ENCODE measurements at regions not wholly inside any gene's neighbourhood (a gene's known extent, or its start where the extent isn't known, plus 50 kb on each side); places are given as distances from the start of the nearest gene placed in this dataset.
"Not testable (repeated sequence)": the region's sequence is repeated elsewhere in the genome, so short reads cannot be mapped to it uniquely, and the experiment has no call there.

DNA sequence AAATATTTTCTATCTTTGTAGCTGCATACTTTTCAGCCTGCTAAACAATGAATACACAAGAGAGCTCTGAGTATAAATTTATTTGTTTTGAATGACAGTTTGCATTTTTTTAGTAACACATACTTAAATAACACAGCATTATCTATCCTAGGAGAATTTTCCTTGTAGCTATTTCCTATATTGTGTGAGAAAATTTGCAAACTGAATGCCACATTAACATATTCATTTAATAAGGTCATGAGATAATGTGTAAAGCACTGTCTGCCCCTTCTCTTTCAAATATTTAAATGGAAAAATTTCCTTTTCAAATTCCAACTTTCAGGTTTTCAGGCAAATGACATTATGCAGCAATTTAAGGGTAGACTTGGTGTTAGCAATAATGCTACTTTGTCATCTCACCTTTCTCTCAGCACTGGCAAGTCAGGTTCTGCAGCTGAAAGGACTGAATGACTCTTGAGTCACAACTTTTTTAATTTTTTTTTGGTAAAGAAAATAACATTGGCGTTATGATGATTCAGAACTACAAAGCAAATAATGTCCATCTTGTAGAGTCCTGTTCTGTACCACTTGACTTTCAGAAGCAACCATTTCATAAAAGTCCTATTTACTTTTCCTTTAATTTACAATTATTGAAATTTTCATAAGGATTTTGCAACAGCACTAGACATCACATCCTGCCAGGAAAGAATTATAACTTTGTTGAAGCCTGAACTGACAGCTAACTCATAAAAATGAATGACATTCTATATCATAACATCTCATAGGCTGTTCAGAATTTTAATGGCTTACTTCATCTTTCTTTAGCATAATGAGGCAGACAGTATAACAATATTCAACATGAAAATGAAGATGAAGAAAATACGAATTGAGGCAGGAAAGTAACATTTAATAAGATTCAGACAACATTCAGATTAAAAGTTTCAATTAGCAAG lies 681.6 kb upstream of the SEMA6D start:
- FAIRE-seq, result no peak

DNA sequence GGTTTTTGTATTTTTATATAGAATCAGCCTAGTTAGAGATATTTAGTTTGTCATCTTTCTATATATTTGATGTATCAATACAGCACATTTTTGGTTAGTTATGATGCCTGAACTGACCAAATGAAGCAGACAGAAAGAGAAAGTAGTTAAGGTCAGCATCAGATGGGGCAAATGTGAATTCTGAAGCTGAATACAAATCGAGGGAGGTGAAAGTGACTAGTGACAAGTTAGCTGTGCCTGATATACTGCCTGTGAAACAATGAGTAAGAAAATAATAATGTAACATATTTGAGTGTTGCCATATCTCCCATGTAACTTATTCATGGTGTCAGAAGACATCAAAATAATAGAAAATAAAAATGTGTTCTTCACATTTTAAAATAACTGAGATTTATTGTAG lies 680.3 kb upstream of the SEMA6D start:
- no peak for FAIRE-seq

DNA sequence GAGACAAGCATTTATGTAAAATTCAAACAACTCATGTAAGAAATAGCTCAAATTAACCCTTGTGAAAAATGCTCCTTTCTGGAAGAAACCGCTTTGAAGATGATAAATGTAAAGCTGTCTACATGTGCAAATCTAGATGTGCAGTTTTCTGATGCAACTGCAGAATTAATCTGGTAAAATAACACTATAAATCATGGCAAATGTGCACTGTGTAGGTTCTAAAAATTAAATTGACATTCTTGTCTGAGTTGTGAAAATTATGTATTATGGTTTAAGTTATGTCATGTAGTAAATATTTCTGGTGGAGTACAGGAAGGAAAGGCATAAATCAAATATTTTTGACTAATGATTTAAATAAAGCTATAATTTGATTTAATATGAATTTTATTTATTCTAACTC lies 678.1 kb upstream of the SEMA6D start:
- FAIRE-seq, result no peak

DNA sequence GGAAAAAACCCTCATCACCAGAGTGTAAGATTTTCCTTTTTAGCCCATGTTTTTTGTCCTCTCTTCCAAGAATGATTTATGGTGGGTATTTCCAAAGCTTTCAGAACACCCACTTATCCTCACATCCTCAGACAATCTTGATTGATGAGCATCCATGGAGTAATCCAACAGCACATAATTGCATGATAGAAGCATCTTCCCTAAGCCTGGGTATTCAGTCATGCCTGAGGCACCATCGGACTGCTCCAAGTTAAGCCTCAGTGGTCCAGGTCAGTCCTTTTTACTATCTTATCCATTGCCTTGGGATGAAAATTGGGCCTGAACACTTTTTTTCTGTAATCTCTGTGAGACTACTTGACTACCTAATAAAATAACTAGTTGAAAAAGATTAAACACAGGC lies 676.0 kb upstream of the SEMA6D start:
- FAIRE-seq, result no peak

GRCh38 chr15:47047981-47048380 lies 669.3 kb upstream of the SEMA6D start:
- FAIRE-seq, result not testable (repeated sequence)

DNA sequence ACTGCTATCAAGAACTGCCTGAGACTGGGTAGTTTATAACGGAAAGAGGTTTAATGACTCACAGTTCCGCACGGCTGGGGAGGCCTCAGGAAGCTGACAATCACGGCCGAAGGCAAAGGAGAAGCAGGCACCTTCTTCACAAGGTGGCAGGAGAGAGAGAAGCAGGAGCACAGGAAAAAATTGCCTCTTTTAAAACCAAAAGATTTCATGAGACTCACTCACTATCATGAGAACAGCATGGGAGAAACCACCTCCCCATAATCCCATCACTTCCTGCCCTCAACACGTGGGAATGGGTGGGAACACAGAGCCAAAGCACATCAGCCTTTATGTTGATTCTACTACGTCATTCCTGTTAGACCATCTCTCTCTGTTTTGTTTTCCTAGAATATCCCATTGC lies 650.9 kb upstream of the SEMA6D start:
- no peak for FAIRE-seq

DNA sequence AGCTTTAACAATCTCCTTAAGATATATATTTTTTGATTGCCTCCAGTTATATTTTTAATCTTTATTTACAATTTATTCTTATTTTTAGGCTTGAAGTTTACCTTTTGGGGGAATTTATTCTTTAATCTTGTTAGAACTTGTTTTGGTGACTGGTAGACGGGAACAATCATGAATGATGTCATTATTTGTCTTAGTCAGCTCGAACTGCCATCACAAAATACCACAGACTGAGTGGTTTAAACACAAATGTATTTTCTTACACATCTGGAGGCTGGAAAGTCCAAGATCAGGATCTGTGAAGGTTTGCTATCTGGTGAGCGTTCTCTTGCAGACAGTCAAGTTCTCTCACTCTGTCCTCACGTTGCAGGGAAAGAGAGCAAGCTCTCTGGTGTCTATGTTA lies 639.5 kb upstream of the SEMA6D start:
- FAIRE-seq, result not testable (repeated sequence)

DNA sequence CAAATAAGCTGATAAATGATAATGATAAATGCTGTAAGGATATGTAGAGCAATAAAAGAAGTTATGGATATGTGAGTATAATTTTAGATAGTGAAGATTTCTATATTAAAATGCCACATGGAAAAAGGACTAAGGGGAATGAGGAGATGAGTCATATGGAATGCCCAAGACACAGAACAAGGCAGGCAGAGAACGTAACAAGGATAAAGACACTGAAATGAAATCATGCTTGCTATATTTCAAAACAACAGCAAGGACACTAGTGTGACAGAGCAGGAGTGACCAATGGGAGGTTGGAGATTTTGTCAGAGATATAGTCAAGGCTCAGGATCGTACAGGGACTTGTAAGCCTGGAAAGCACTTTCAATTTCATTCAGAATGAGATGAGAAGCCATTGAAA lies 621.5 kb upstream of the SEMA6D start:
- no peak for FAIRE-seq

DNA sequence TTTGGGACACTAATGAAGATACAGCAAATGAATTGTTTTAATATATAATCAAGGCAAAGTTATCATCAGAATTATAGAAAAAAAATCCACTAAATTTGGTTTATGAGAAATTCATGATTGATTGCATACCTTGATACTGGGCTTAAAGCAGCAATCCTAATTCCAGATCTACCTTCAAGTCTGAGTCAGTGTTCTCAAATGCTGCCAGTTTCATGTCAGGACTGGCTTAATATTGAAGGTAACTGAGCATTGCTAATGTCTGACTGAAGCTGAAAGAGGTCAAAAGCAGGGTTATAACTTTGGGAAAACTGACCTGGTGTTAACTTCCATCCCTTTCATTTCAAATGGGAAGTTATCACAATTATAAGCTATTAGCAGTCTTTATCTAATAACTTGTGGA lies 618.8 kb upstream of the SEMA6D start:
- not testable (repeated sequence) for FAIRE-seq

DNA sequence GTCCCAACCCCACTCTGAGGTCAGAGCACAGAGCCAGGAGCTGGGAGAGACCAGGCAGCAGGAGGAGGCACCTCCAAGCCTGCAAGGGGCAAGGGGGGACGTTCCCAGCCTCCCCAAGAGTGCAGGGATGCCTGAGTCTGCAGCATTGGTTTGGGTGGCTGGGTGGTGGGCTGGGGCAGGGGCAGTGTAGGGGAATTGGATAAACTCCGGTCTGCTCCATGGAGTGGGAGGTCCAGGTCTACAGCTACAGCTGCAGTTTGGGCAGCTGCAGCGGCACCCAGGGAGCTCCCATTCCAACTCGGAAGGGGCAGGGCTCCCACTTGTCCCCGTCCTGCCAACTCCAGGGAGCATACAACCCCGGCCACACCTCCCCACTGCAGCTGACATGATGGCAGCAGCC lies 617.5 kb upstream of the SEMA6D start:
- FAIRE-seq, result not testable (repeated sequence)

- not testable (repeated sequence) for FAIRE-seq
Observed at GRCh38 chr15:47108800-47109199, 608.5 kb upstream of the SEMA6D start.

GRCh38 chr15:47116698-47117097 lies 600.6 kb upstream of the SEMA6D start:
- FAIRE-seq, result no peak

DNA sequence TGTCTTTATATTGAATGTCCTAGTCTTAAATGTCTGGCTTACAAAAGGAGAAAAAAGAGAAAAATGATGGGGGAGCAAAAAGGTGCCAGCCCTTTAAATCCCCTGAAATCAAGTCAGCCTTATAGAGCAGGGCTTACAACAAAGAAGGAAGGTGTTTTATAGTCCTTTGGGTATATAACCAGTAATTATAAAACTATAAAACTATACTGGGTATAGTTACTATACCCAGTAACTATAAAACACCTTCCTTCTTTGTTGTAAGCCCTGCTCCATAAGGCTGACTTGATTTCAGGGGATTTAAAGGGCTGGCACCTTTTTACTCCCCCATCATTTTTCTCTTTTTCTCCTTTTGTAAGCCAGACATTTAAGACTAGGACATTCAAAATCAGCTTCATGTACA lies 598.0 kb upstream of the SEMA6D start:
- FAIRE-seq, result no peak

DNA sequence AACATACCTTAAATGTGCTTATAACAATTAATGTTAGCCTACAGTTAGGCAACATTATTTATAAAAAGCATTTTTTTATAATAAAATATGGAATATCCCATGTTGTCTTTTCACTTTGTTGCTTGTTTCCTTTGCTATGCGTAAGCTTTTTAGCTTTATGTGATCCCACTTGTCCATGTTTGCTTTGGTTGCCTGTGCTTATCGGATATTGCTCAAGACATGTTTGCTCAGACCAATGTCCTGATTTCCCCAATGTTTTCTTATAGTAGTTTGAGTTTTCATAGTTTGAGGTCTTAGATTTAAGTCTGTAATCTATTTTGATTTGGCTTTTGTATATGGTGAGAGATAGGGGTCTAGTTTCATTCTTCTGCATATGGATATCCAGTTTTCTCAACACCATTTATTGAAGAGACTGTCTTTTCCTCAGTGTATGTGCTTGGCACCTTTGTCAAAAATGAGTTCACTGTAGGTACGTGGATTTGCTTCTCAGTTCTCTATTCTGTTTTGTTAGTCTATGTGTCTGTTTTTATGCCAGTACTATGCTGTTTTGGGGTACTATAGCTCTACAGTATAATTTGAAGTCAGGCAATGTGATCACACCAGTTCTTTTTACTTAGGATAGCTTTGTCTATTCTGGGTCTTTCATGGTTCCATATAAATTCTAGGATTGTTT lies 592.7 kb upstream of the SEMA6D start:
- no peak for FAIRE-seq

- FAIRE-seq, result no peak
Observed at GRCh38 chr15:47129033-47129432, 588.3 kb upstream of the SEMA6D start.

- not testable (repeated sequence) for FAIRE-seq
Observed at GRCh38 chr15:47131450-47131849, 585.9 kb upstream of the SEMA6D start.

DNA sequence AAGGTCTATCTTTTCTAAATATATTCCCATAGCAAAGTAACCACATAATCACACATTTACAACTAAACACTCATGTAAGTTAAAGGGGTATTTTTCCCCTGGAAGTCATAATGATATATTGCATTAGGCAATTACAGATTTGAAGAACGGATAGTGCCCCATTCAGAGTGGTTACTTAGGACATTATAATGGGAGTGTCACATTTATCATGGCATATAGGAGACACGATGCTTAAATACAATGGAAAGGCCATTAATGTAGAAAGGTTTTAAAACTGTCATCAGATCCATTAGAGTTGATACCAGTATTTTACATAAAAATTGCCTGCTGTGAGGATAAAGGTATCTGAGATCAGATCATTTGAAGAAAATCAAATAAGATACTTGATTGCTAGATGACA lies 582.0 kb upstream of the SEMA6D start:
- no peak for FAIRE-seq

DNA sequence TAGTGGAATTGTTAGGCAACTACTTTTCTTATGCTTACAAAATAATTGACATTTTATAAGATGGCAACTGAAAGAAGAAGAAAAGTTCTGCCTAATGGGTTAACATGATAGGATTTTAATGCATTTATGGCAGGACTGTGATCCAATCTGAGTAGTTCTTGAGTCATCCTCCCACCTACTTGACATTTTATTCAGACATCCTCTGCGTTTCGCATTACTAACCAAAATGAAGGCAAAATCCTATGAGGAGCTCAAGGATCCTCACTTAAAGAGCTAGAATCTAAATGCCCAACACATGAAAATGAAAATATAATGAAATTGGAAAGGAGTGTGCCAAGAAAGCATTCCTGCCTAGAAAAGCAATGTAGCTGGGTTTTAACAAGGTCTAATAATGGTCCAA lies 581.1 kb upstream of the SEMA6D start:
- no peak for FAIRE-seq

GRCh38 chr15:47139965-47140364 lies 577.3 kb upstream of the SEMA6D start:
- no peak for FAIRE-seq

DNA sequence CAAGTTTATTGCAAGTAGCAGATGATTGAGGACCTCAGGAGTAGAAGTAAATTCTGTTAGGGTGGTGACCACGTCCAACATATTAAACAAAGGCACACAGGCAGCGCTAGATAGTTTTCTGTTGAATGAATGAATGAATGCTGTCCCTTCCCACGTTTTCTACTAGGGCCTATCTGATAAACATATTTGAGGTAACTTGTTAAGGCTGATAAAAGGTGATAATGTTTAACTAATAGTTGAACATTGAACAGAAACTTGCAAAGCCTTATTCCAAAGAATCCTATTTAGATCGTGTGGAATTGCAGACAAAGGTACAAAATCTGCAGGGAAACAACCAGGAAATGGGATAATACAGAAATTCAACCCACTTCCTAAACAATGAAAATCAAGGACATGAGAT lies 559.5 kb upstream of the SEMA6D start:
- FAIRE-seq, result no peak

DNA sequence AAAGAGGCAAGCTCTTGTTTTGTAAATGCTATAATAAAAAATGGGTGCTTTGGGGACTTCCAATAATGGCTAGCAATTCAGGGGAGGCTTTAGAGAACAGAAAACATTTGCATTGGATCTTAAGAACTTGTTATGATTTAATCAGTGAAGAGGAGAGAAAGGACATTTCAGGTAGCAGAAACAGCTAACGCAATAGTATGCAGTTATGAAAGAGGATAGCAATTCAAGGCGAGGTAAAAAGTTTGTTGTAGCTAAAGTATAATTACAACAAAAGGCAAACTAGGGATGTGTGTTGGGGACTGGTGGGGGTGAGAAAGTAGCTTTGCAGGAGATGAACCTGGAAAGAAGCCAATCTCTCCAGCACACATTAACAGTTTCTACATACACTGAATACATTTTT lies 558.7 kb upstream of the SEMA6D start:
- FAIRE-seq, result no peak

DNA sequence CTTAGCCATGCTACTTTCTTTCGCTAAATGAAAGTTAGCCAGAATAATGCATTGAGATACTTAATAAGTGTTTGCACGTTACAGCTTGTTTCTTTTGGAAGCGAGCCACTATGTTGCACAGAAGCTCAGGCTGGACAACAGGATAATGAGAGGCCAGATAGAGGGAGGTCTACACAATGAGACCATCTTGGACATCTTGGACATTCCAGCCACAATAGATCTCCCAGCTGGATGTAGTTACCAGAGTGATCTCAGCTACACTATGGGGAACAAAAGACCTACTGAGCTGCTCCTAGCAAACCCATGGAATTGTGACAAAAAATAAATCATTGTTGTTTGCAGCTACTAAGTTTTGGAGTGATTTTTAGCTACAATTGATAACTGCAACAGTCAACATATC lies 540.1 kb upstream of the SEMA6D start:
- FAIRE-seq, result no peak

- FAIRE-seq, result no peak
Observed at GRCh38 chr15:47179988-47180387, 537.3 kb upstream of the SEMA6D start.

DNA sequence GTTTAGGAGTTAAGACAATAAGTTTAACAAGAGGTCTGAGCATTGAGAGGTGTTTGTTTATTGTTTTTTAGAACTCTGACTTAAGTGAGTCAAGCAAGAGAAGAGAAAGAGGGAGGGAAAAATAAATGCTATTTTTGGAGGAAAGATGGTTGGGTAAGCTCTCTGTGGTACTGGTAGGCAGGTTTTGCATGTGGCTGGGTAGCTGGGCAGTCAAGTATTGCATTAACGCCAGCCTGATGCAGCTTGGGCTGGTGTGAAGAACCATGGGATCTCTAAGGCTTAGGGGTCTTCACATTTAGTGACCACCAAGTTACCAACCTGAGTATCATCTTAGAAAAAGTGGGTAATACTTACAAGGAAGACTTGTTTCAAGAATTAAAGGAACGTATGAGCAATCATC lies 534.5 kb upstream of the SEMA6D start:
- FAIRE-seq, result no peak

All from G401.6 (cell line).